Fibroblast of the aortic adventitia (primary cell): ENCODE measurements at regions not wholly inside any gene's neighbourhood (a gene's known extent, or its start where the extent isn't known, plus 50 kb on each side); places are given as distances from the start of the nearest gene placed in this dataset.

ENCODE experiments used
- DNase-seq: peaks from one replicate; pipeline ENCODE4 v3.0.0-alpha.2; 2010; ENCODE audit warnings: low read depth
- H3K4me3 ChIP-seq: 2 replicates; pipeline ENCODE4 v1.5.1; 2011; ENCODE audit warnings: low read depth, mild to moderate bottlenecking, control low read depth, low read length, moderate library complexity
- CTCF ChIP-seq: IDR thresholded peaks from 2 replicates; pipeline ENCODE4 v1.5.1; 2011; ENCODE audit warnings: mild to moderate bottlenecking, low read length, control low read depth, inconsistent platforms; ENCODE audit not compliant: insufficient read depth

GRCh38 chr20:16678779-16679178, 51.0 kb upstream of the SNRPB2 start:
- no peak for DNase-seq
- no peak for TF ChIP-seq CTCF
- H3K4me3 ChIP-seq = no peak overlapping the region

- DNase-seq = no peak
Measured at GRCh38 chr20:16676891-16677290, 52.9 kb upstream of the SNRPB2 start.

GRCh38 chr20:16675001-16675564, 54.7 kb upstream of the SNRPB2 start:
- H3K4me3 ChIP-seq = no peak overlapping the region
- DNase-seq = no peak
- no peak for TF ChIP-seq CTCF

More at GRCh38 chr20:16676891-16677290, 52.9 kb upstream of the SNRPB2 start:
- TF ChIP-seq CTCF = no peak
- H3K4me3 ChIP-seq = no peak overlapping the region

- no peak for DNase-seq
- H3K4me3 ChIP-seq = no peak overlapping the region
- no peak for TF ChIP-seq CTCF
Measured at GRCh38 chr20:16674243-16674642, 55.6 kb upstream of the SNRPB2 start.

- no peak overlapping the region for H3K4me3 ChIP-seq
- no peak for DNase-seq
- no peak for TF ChIP-seq CTCF
Measured at GRCh38 chr20:16672299-16672698, 57.5 kb upstream of the SNRPB2 start.

GRCh38 chr20:16671753-16672152, 58.1 kb upstream of the SNRPB2 start:
- H3K4me3 ChIP-seq = no peak overlapping the region
- TF ChIP-seq CTCF = no peak
- no peak for DNase-seq

- H3K4me3 ChIP-seq = no peak overlapping the region
- DNase-seq = no peak
- peak; percentile 25 for TF ChIP-seq CTCF
Measured at GRCh38 chr20:16666272-16666671, 63.6 kb upstream of the SNRPB2 start.
